GM18508 (cell line): ENCODE measurements at regions not wholly inside any gene's neighbourhood (a gene's known extent, or its start where the extent isn't known, plus 50 kb on each side); places are given as distances from the start of the nearest gene placed in this dataset.
"Not testable (repeated sequence)": the region's sequence is repeated elsewhere in the genome, so short reads cannot be mapped to it uniquely, and the experiment has no call there.

Source experiments
- ATAC-seq: cut with Tn5 transposase; IDR thresholded peaks from one replicate; pipeline ENCODE4 v1.9.1; 2021; ENCODE audit warnings: moderate number of reproducible peaks; ENCODE audit not compliant: insufficient read depth, unreplicated experiment

DNA sequence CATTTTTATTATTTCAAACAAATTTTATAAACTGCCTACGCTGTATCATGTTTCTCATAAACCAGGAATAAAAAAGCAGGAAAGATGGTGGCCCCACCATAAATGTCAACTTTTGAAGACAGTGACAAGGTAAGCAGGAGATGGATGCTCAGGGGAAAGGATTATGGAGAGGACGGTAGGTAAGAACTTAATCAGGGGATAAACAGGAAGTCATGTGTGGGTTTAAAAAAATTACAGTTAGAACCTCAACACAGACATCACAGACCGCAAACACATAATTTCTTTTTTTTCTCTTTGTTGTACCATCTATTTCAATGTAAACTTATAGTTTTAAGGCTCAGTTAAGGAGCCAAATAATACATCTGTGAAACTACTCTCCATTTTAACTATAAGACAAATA is 575.2 kb upstream of the SLC8A1 start:
- ATAC-seq, result no peak

GRCh38 chr2:41031282-41031681 is 579.4 kb upstream of the SLC8A1 start:
- no peak for ATAC-seq

GRCh38 chr2:41032715-41033114 is 580.8 kb upstream of the SLC8A1 start:
- no peak for ATAC-seq

GRCh38 chr2:41033127-41033526 is 581.2 kb upstream of the SLC8A1 start:
- ATAC-seq, result no peak

- ATAC-seq, result no peak
These were observed 586.5 kb upstream of the SLC8A1 start for GRCh38 chr2:41038408-41038807.

DNA sequence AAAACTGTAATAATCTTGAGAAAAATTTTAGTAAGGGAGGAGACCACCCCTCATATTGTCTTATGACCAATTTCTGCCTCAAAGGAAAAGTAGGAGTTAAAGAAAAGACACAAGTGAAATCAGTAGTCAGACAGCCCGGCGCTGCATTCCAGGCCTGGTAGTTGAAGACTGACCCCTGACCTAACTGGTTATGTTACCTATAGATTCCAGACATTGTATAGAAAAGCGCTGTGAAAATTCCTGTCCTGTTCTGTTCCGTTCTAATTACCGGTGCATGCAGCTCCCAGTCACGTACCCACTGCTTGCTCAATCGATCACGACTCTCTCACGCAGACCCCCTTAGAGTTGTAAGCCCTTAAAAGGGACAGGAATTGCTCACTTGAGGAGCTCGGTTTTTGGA is 587.9 kb upstream of the SLC8A1 start:
- not testable (repeated sequence) for ATAC-seq

DNA sequence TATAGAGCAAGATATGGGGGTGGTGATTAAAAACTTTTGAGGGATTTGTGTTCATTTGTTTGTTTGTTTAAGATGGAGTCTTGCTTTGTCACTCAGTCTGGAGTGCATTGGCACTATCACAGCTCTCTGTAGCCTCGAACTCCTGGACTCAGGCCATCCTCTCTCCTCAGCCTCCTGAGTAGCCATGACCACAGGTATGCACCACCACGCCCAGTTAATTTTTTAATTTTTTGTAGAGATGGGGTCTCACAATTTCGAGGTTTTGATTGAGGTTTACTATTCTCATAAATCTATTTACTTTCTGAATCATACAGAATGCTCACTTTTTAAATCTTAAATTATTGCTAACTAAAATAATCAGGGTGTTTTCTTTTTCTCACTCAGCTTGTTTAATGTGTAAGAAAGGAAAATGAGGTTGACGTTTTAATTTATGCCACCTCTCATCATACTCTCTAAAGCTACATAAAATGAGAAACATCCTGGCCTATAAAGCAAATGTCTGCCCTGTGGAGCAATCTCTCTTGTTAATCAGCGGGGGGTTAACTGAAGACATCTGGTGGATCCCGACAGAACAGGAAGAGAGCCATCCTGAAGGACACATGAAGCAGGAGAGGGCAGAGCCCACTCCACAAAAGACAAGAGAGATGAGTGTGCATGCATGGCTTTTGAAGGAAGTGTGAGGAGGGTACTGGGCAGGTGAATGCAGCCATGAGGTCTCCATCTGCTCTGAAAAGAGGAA is 589.1 kb upstream of the SLC8A1 start:
- ATAC-seq, result no peak

GRCh38 chr2:41042343-41042742 is 590.5 kb upstream of the SLC8A1 start:
- no peak for ATAC-seq

GRCh38 chr2:41061356-41061755 is 609.5 kb upstream of the SLC8A1 start:
- no peak for ATAC-seq

GRCh38 chr2:41062336-41062735 is 610.4 kb upstream of the SLC8A1 start:
- no peak for ATAC-seq

DNA sequence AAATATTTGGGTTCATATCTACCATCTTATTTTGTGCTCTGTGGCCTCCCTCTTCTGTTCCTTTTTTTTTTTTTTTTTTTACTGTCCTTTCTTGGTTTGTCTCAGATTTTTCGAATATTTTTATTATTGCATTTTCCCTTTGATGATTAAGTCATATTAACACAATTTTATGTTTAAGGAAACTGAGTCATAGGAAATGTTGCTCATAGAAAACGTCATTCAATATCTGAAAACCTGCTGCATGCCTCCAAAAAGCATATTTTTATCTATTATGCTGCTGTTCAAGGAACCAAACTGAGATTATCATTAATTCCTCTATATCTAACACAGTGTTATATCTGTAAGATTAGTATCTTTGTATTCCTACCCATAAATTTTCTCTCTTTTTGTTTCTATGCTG is 614.3 kb upstream of the SLC8A1 start:
- no peak for ATAC-seq

DNA sequence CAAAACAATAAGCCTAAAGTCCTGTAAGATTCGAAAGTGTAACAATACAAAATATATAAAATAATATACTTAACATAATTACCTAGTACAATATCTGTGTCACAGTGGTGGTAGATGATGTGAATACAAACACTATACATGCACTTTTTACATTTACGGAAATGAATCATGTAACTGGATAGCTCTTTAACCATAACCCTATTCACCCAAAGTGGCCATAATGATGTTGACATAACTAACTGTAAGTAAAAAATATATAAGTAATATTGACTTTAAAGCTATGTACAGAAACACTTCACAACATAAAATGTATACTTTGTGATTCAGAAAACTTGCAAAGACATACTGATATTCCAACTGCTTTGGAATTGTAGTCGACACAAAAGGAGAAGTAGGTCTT is 616.9 kb upstream of the SLC8A1 start:
- no peak for ATAC-seq

DNA sequence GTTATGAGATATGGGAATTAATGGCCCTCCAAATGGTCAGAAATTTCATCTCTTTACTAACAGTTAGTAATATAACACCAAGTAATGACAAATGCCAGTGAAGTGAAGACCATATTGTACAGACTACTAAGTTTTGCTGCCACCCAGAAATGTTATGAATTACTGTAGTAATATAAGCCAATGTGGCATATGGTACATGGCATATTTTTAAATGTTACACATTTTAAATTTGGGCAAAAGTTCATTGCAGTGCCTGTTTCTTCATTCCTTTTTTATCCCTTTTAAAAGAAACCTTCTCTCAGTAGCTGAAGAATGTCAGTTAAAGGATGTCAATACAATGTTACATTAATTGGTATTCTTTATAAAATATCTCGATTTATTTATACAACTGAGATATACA is 626.5 kb upstream of the SLC8A1 start:
- no peak for ATAC-seq

GRCh38 chr2:41079011-41079410 is 627.1 kb upstream of the SLC8A1 start:
- ATAC-seq, result no peak

DNA sequence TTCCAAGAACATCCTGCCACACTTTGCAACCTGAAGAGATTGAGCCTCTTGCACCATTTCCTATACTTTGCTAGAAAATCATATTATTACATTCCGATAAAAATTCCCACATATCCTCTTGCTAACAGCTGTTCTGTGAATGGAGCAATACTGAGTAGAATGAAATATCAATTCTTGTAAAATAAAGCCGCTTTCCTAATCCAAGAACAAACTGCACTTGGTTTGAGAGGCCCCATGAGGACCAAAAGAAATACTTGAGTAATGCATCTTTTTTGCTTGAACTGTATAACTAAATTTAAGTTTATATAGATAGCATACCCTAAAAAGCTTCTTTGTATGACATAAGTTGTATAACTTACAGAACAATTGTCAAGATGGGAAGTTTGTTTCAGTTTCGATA is 632.4 kb upstream of the SLC8A1 start:
- no peak for ATAC-seq

GRCh38 chr2:41087946-41088345 is 636.1 kb upstream of the SLC8A1 start:
- ATAC-seq, result no peak

GRCh38 chr2:41101281-41101680 is 649.4 kb upstream of the SLC8A1 start:
- no peak for ATAC-seq

DNA sequence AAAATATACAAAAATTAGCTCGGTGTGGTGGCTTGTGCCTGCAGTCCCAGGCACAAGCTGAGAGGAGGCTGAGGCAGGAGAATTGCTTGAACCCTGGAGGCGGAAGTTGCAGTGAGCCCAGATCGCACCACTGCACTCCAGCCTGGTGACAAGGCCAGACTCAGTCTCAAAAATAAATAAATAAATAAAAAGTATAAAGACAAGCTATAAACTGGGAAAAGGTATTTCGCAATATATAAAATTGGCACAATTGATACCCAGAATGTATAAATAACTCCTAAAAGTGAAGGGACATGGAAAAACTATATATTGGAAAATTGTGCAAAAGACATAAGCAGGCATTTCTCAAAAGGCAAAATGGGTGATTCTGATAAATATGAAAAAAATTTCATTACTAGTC is 657.9 kb upstream of the SLC8A1 start:
- no peak for ATAC-seq

GRCh38 chr2:41111836-41112627 is 660.1 kb upstream of the SLC8A1 start:
- ATAC-seq, result no peak

DNA sequence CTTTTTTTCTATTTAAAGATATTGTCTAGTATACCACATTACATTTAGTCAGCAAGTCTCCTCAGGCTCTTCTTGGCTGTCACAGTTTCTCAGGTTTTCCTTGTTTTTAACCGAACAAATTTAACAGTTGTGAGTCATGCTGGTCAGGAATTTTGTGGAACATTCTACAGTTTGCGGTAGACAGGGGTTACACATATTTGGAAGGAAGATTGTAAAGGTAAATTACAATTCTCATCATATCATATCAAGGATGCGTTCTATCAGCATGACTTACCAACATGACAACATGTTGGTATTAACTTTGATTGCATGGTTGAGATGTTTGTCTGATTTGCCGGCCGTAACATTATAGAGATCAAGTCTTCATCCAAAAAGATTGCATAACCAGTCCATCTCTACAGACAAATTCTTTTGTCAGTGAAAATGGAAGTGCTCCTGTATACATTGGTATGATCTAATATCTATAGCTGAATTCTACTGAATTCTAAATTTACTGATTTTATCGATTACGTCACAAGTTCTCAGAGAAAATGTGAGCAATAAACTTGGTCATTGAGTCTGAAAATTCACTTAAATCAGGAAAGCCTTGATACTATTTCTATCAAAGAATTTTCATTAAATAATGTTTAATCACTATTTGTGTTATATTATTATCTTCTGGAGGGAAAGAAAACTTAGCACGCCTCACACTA is 664.4 kb upstream of the SLC8A1 start:
- no peak for ATAC-seq

DNA sequence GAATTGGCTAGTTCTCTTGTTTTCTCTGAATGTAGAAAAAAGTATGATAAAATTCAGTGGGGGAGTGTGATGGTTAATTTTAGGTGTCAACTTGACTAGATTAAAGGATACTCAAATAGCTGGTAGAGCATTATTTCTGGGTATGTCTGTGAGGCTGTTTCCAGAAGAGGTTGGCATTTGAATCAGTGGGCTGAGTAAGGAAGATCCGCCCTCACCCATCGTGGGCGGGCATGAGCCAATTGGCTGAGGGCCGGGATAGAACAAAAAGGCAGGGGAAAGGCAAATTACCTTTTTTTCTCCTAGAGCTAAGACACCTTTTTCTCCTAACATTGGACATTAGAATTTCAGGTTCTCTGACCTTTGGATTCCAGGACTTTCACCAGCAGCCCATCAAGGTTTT is 667.6 kb upstream of the SLC8A1 start:
- no peak for ATAC-seq
